ENCODE measurements at regions not wholly inside any gene's neighbourhood (a gene's known extent, or its start where the extent isn't known, plus 50 kb on each side); places are given as distances from the start of the nearest gene placed in this dataset.

DNA sequence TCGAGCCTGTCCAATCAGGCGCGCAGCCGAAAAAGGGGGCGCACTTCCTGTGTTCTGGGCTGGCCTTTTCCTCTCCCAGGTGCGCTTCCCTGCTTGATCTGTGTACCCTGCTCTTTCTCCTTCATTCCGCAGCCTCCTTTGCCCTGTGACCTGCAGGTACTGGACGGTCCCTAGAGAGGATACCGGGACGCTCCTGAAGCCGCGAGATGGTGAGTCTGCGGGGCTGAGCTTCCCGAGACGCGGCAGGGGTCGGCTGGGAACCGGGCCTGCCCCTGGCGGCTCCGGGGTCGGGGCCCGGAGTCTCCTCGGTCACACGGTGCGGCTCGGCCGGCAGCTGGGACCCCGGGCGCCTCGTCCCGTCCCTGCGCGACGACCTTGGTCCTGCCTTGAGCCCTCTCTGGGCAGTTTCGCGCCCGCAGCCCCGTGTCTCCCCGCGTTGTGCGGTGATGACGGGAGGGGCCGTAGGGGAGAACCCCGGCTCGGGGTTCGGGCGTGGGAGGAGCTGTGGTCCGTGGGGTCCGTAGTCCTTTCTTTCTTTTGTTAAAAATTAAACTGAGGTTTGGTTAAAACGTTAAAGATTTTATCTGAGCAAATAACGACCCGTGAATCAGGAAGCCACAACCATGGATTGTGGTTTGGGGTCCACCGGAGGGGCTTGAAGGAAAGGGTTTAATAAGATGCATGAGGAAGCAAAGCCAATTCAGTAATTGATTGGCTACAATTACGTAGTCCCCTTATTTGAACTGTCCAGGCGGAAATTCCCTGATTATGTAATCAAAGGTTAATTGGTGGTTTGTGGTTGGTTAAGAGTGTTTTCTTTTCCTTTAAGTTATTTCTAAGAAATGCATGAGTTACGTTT is 172.8 kb upstream of the ZNF267 start (continued):
- TF ChIP-seq CEBPB (IDR thresholded peaks at IDR 0.05; ENCODE audit: low read depth) = no peak
- no peak for TF ChIP-seq ZNF274 (IDR thresholded peaks at IDR 0.05; ENCODE audit: low read depth, low read length)
- TF ChIP-seq CTCF (IDR thresholded peaks at IDR 0.05 in 2 of 3, conservative IDR thresholded peaks at IDR 0.05 in 1 of 3; ENCODE audit: borderline replicate concordance in 1 of 3, insufficient read depth in 1 of 3, low read depth in 2 of 3, low read length in 2 of 3) = 0 out of 6 replicates have a peak, but pooled peaks of 1 of the 3 experiments have one; percentile 1
- TF ChIP-seq YY1 (IDR thresholded peaks at IDR 0.05; ENCODE audit: extremely low read depth, insufficient replicate concordance, low read depth, low read length) = no peak
- TF ChIP-seq SRF (IDR thresholded peaks at IDR 0.05; ENCODE audit: low read depth) = no peak
- no peak for TF ChIP-seq TCF7L2 (IDR thresholded peaks at IDR 0.05; ENCODE audit: borderline replicate concordance, extremely low read depth, insufficient read depth, insufficient read length)
- TF ChIP-seq SP1 (IDR thresholded peaks at IDR 0.05; ENCODE audit: low read depth) = peak; percentile 76
- peak; percentile 70 for TF ChIP-seq ELF1 (IDR thresholded peaks at IDR 0.05; ENCODE audit: borderline replicate concordance, low read depth)
- no peak for TF ChIP-seq JUND (IDR thresholded peaks at IDR 0.05)
- TF ChIP-seq RAD21 (IDR thresholded peaks at IDR 0.05; ENCODE audit: low read depth) = no peak

DNA sequence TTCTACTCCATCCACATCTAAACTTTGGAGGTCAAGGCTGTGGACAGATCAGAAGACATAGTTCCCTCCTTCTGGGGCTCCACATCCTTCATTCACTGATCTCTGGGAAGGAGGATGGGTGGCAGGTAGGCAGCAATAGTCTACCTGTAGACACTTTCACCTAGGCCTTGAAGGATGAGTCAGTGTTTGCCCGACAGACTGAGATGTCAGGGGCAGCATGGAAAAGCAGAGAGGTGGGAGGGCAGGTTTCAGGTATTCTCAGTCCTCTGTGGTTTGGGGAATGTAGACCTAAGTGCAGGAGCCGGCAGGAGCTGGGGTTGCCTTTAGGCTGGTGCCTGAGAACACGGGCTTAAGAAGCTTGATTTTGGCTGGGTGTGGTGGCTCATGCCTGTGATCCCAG is 171.9 kb upstream of the ZNF267 start:
- Histone ChIP-seq H3K27me3 (ENCODE audit: insufficient read depth, low read length) (no peaks in the 10 kb centered on the region), H3K27ac (ENCODE audit: low read depth, low read length) (no peak overlapping the region), H3K9ac (ENCODE audit: low read length) (peak overlapping the region; percentile 83), H3K9me3 (ENCODE audit: control insufficient read depth in 1 of 2, insufficient read depth in 1 of 2, low read depth in 1 of 2, low read length in 2 of 2) (no peaks in the 10 kb centered on the region), H2AFZ (ENCODE audit: low read depth, low read length, poor library complexity, severe bottlenecking) (no peak overlapping the region), H3K4me2 (ENCODE audit: low read length) (peak overlapping the region; percentile 81), H3K36me3 (ENCODE audit: control insufficient read depth in 1 of 2, insufficient read depth in 2 of 2, low read length in 2 of 2) (peaks cover 18 to 24% of the 10 kb centered on the region in 2 experiments; a peak in 3 of 4 replicates), H3K79me2 (ENCODE audit: insufficient read depth, low read length) (peaks cover 26% of the 10 kb centered on the region), H3K4me1 (ENCODE audit: control insufficient read depth in 1 of 2, insufficient read depth in 2 of 2, low read length in 2 of 2) (peaks cover 8 to 15% of the 10 kb centered on the region in 2 experiments; a peak in 3 of 4 replicates), H3K9me2 (ENCODE audit: insufficient read depth) (no peaks in the 10 kb centered on the region), H4K20me1 (ENCODE audit: insufficient read depth) (peaks cover 5% of the 10 kb centered on the region; the same call in 1 of the 2 replicates), H3K4me3 (replicated peaks in 1 of 2; ENCODE audit: low read depth in 1 of 2, low read length in 2 of 2) (peak overlapping the region; percentile 91 to 92)
- no TSS peak for BruUV-seq (replicated peaks)
- intact Hi-C loops (cut with micrococcal nuclease) = no loop called here
- no peak for TF ChIP-seq CTCF (IDR thresholded peaks at IDR 0.05 in 2 of 3, conservative IDR thresholded peaks at IDR 0.05 in 1 of 3; ENCODE audit: borderline replicate concordance in 1 of 3, insufficient read depth in 1 of 3, low read depth in 2 of 3, low read length in 2 of 3)
- no peak for TF ChIP-seq CBX3 (IDR thresholded peaks at IDR 0.05; ENCODE audit: low read depth)
- no peak for TF ChIP-seq YY1 (IDR thresholded peaks at IDR 0.05; ENCODE audit: extremely low read depth, insufficient replicate concordance, low read depth, low read length)
- TF ChIP-seq SP1 (IDR thresholded peaks at IDR 0.05; ENCODE audit: low read depth) = no peak
- TF ChIP-seq, protein P1, sequence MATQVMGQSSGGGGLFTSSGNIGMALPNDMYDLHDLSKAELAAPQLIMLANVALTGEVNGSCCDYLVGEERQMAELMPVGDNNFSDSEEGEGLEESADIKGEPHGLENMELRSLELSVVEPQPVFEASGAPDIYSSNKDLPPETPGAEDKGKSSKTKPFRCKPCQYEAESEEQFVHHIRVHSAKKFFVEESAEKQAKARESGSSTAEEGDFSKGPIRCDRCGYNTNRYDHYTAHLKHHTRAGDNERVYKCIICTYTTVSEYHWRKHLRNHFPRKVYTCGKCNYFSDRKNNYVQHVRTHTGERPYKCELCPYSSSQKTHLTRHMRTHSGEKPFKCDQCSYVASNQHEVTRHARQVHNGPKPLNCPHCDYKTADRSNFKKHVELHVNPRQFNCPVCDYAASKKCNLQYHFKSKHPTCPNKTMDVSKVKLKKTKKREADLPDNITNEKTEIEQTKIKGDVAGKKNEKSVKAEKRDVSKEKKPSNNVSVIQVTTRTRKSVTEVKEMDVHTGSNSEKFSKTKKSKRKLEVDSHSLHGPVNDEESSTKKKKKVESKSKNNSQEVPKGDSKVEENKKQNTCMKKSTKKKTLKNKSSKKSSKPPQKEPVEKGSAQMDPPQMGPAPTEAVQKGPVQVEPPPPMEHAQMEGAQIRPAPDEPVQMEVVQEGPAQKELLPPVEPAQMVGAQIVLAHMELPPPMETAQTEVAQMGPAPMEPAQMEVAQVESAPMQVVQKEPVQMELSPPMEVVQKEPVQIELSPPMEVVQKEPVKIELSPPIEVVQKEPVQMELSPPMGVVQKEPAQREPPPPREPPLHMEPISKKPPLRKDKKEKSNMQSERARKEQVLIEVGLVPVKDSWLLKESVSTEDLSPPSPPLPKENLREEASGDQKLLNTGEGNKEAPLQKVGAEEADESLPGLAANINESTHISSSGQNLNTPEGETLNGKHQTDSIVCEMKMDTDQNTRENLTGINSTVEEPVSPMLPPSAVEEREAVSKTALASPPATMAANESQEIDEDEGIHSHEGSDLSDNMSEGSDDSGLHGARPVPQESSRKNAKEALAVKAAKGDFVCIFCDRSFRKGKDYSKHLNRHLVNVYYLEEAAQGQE (IDR thresholded peaks at IDR 0.05; ENCODE audit: low read depth) = no peak
- TF ChIP-seq SRF (IDR thresholded peaks at IDR 0.05; ENCODE audit: low read depth) = no peak
- ATAC-seq = no peak
- no peak for DNase-seq (ENCODE audit: low read depth, low spot score)
- ChIA-PET RAD21 (ENCODE audit: low non-redundant PET in 1 of 2, low total read pairs in 2 of 2, uncharacterized antibody in 2 of 2, unreplicated experiment in 2 of 2) (no interaction called here), CTCF (interaction anchor here (2.6 kb wide), 1 partner anchor 11 kb away, joined by 6 read pairs; a partner anchor contains a TSS), POLR2A (interaction anchor here (2.3 kb wide), 1 partner anchor 11 kb away, joined by 10 read pairs; a partner anchor contains a TSS)

Data from HCT116 (cell line).